Activated T-cell treated with anti-CD3 and anti-CD28 coated beads for 48 hours (primary cell): ENCODE measurements at regions not wholly inside any gene's neighbourhood (a gene's known extent, or its start where the extent isn't known, plus 50 kb on each side); places are given as distances from the start of the nearest gene placed in this dataset.

ENCODE experiments used
- DNase-seq: peaks from one replicate; pipeline ENCODE4 v3.0.0-alpha.2; 2020; ENCODE audit warnings: low read depth

DNA sequence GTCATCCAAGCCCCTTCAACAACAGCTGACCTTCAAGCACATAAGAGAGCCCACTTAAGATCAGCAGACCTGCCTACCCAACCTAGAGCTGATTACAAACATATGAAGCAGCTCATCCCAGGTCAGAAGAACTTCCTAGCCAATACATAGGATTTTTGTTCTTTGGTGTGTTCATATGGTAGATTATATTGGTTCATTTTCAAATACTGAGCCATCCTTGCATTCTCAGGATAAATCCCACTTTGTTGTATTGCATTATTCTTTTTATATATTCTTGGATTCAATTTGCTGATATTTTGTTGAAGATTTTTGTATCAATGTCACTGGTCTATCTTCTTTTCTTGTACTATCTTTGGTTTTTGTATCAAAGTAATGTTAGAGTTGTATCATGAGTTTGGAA lies 107.3 kb upstream of the STT3B start:
- DNase-seq: no peak

DNA sequence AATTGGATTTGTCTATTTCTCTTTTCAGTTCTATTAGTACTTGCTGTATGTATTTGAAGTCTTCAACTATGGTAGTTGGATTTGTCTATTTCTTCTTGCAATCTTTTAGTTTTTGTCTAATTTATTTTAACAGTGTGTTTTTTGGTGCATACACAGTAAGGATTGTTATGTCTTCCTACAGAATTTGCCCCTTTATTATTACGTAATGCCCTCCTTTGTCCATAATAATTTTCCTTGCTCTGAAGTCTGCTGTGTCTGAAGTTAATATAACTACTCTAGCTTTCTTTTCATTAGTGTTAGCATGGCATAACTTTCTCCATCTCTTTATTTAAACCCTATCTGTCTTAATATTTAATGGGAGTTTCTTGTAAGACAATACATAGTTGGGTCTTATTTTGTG lies 105.1 kb upstream of the STT3B start:
- no peak for DNase-seq

DNA sequence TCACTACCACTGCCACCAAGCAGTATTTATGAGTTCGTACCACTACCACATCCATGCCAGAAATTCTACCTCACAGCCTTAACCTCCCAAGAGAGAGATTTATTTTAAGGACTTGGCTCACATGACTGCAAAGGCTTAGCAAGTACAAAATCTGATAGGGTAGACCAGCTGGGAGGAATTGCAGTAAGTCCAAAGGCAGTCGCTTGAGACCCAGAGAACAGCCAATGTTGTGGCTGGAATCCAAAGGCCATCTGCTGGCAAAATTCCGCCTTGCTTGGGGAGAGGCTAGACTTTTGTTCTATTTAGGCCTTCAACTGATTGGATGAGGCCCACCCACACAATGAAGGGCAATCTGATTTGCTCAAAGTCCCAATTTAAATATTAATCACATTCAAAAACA lies 101.4 kb upstream of the STT3B start:
- DNase-seq: no peak

DNA sequence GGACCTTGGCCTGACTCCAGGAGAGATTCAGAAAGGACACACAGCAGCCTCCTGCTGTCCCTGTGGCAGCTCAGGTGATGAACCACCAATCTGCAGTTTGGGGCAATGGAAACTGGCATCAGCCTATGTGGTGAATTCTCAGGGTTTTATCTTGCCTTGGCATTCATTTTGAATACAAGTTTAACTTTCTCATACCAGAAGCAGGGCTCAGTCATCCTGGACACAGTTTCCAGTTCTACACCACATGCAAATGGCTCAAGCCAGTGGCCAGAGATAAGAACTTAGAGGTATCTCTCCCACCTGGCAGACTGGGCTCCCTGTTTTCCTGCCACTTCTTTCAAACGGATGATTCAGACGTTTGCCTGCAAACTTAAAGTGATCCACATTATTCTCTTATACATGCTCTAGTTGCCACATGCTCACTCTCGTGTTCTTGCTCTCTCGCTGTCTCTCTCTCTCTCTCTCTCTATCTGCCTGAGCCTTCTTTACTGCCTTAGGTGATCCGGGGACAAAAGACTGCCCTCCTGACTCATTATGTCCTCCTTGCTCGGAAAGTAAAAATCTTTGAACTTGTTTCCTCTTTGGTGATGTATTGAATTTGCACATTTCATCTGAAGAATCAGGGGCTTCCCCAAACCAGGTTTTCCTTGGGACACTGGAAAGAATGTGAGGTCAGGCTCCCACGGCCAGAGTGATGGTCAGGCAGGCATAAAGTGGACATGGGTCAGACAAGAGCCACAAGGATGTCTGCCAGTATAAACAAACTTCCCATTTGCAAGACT lies 99.6 kb upstream of the STT3B start:
- DNase-seq: no peak

DNA sequence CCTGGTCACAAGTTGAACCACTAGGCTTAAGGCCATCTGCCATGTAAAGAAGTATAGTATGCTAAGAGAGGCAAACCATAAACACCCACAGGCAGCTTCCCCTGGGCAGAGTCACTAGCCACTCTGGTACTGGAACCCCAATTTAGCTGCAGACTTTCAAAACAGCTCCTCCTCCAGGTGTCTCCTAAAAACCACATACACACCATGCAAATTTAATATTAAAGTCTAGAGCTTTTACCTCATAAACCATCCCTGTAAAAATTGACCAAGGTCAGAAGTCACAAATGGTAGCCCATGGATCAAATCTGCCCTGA lies 99.1 kb upstream of the STT3B start:
- DNase-seq: no peak

DNA sequence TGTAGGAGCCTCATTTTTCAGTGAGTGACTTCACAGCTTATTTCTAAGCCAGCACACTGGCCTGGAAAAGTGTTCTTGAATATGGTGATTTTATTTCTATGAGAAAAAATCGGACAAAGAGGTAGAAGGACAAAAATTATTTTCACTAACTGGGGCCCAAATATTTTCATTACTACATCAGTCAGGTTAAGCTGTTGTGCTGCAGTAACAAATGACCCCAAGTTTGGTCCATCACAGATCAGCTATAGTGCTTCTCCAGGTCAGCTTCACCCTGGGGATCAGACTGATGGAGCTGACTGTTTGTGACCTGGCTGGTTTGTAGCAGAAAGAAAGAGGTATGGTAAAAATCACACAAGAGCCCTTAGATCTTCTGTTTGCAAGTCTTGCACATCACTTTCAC lies 97.9 kb upstream of the STT3B start:
- no peak for DNase-seq

DNA sequence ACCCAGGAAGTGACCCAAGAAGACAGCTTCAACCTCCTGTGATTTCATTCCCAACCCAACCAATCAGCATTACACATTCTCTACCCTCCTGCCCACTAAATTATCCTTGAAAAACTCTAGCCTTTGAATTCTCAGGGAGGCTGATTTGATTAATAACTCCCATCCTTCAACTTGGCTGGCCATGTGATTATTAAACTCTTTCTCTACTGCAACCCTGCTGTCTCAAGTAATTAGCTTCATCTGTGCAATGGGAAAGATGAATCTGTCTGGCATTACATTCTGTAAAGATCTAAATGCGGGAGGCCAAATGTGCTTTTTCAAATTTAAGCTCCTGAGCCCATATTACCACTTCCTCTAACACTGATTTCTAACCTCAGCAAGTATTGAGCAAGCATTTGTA lies 95.9 kb upstream of the STT3B start:
- DNase-seq: no peak

DNA sequence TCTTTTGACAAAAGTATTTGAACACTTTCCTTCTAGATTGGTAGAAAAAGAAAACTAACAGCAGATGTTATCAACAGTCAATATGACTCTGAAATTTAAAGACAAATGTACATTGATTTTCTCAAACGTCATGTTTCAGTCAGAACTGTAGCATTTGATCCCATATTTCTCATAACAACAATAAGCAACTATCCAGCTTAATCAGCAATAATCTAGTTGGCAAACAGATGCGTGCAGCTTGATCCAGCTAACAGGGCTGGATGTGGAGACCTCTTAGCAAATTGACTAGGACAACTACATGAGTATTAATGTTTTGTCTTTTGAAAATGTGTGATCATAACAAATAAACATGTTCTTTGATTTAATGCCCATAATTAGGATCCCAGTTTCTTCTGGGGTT lies 94.0 kb upstream of the STT3B start:
- no peak for DNase-seq

DNA sequence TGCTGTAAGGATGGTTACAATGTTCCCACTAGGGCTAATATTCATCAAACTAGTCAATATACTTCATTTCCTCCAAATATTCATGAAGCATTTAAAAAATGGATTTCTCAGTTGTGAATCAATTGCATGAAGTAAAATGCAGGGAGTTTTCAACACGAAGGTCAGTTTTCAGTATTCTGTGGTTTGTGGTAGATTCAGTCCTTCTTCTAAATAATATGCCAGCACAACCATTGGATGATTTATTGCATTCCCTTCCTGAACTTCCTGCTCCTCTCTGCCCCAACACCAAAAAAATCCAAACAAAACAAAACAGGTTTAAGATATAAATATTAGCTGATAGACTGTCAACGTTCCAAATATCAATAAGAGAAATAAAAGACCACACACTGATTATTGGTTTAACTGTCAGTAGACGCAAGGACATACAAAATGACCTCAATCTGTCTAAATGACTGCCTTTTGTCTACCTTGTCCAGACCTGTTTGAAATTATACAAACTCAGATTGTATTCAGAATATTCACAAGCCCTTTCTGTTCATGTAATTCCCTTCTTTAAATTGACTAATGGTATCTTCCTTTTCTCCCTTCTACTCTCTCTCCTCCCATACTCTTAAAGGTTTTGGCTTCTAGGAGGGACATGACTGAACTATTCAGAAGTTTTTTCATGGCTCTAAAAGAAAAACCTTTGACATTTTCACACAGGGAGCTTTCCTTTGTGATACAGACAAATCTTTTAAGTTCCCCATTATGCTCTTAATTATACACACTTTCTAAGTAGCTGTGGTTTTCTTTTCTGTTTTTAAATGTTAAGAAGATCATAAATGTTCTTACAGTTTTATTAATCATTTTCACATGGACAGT lies 92.6 kb upstream of the STT3B start:
- no peak for DNase-seq

DNA sequence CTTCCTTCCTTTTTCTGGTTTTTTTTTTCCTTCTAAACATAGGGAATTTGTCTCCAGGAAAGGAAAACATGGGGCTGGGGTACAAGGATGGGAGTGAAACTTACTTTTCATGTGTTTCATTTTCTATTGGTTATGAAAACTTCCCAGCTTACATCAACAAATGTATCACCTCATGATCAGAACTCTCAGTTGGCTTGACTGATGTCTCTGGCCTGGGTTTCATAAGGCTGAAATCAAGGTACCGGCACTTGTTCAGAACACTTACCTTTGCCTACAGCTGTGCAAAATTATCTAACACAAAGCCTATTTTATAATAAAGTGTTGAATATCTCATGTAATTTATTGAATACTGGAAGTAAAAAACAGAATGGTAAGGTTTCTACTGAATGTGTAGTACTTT lies 91.8 kb upstream of the STT3B start:
- DNase-seq: no peak

DNA sequence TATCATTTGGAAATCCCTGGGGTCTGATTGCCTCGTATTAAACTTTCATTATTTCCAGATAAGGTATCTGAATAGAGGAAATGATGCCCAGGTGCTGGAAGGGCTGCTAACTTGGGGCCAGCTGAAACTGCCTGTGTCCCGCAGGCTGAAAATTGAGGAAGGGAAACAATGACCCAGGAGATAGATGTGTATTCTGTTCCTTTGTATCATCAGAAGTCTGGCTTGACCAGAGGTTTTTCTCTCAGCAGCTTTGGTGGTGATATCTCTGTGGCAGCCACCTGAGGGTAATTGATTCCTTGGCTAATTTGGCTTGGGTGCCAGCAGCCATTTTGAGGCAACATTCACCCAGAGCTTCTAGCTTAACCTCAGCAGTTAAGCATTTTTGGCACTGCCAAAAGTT lies 90.0 kb upstream of the STT3B start:
- no peak for DNase-seq

DNA sequence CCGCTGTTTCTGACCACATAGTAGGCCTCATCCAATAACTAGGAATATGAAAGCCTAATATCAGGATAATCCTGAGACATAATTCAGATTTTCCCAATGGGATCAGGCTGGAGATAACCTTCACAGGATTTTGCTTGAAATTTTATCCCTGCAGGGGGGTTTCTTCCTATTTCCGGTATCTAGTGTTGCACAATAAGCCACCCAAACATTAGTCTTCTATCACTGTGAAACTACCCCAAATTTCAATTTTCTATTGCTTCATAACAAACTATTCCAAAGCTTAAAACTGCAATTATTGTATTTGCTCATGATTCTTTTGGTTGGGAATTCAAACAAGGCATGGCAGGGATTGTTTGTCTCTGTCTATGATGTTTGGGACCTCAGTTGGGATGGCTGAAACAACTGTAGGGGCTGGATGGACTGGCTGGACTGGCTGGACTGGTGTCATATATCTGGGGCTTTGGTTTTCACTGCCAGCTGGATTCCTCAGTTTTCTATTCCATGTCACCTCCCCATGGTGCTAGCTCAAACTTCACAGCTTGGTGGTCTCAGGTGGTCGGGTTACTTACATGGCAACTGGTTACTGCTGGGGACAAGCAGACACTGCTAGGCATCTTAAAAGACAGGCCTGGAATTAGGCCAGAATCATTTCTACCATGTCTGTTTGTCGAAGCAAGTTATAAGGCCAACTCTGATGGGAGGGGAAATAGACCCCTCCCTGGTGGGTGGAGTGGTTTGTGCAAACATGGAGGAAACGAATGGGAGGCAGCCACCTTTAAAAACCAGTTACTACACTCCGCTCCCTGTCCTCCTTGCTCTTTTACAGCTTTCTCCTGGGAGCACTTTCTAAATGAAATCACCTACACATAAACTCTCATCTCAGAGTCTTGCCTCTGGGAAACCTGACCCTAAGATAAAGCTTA lies 88.2 kb upstream of the STT3B start:
- no peak for DNase-seq

DNA sequence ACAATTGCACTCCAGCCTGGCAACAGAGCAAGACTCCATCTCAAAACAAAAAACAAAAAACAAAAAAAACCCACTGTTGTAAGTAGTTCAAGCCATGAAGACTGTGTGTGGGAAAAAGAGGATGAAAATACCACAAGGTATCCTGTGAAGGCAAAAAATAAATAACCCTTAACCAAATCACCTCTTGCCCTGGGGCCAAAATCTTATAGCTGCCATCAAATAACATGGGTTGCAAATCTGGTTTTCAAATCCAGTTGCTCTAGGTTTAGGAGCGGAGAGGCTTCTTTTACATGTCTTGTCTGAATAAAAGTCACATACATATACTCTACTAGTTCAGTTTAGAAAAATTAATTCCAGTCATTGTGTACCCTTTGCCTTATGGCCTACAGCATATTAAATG lies 87.0 kb upstream of the STT3B start:
- no peak for DNase-seq

DNA sequence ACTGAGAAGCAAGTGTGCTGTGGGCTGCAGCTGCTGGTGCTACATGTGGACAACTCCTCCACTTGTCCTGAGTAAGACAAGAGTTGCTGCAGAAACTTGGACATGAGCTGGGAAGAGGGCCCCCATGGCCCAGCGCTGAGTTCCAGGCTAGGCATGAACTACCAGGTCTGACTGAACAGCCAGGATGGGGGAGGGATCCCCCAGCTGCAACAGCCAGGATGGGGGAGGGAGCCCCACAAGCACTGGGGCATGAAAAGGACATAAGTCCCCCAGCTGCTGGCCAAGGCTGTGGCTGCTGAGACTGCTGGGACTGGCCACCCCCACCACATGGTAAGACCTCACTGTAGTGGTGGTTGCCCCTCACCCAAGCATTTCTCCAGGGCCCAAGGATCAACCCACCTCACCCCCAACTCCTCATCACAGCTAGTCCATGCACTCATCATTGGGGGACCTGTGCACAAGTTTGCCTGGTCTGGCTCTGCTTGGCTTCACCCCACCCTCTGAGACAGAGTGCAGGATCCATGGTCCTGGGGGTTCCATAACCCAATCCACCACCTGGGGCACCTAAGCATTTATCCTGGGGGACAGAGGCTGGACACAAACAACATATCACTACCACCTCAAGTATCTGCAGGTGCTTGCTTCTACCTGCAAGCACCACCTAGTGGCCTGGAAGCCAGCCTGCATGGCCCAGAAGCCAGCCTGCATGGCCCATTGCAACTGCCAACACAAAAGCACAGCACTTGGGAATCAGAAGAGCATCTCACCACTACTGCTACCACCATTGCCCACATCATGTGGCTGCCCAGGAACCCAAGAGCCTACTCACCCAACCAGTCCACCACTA lies 84.5 kb upstream of the STT3B start:
- no peak for DNase-seq

DNA sequence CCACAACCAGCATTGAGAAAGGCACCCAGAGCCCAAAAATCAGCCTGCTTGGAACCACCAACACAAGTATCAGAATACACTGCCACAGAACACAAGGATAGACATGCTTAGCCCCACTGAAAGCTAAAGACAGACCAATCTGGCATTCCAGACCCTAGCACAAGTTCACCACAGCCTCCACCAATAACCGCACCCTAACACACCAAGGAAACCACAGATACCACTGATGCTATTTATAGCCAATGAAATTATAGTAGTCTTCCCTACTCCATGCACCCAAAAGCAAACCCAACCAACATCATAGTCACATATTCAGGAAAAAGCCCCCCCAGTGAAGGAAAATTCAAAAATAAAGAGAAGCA lies 83.9 kb upstream of the STT3B start:
- no peak for DNase-seq

DNA sequence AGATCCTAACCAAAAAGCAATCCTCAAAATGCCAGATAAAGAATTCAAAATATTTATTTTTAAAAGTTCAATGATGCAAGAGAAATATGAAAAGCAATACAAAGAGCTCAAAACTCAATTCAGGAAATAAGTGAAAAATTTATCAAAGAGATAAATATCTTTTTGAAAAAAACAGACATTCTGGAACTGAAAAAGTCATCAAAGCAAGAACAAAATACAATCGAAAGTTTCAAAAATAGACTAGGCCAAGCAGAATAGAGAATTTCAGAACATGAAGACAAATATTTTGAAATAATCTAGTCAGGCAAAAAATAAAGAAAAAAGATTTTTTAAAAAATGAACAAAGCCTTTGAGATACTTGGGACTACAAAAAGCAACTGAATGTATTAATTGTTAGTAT lies 83.4 kb upstream of the STT3B start:
- no peak for DNase-seq

DNA sequence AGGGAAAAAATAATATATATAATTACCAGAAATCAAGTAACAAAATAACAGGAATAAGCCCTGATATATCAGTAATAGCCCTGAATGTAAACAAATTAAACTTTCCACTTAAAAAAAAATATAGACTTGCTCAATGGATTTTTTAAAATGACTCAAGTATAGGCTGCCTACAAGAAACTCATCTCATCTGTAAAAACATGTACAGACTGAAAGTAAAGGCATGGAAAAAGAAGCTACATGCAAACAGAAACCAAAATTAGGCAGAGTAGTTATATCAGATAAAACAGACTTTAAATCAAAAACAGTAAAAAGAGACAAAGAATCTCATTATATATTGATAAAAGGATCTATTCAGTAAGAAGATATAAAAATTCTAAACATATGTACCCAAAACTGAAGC lies 82.4 kb upstream of the STT3B start:
- no peak for DNase-seq

DNA sequence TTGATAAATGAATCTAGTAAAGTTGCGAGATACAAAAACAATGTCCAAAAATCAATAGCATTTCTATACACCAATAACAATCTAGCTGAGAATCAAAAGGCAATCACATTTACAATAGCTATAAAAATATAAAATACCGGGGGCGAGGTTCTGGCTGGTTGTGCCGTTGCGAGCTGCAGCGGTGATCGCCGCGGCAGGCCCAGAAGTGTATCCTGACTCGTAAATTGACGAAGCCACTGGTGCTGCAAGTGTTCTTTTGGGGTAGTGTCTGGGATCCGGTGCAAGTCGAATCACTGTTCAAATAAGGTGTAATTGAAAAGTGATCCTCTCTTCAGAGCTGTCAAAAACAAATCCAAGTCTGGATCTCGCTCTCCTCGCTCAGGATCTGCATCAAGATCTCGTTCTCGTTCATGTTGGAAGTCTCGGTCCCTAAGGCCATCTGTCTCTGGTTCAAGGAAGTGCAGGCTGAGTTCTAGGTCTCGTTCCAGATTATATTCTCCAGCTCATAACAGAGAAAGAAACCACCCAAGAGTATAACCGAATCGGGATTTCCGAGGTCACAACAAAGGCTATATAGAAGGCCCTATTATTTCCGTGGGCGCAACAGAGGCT lies 80.1 kb upstream of the STT3B start:
- DNase-seq: no peak

DNA sequence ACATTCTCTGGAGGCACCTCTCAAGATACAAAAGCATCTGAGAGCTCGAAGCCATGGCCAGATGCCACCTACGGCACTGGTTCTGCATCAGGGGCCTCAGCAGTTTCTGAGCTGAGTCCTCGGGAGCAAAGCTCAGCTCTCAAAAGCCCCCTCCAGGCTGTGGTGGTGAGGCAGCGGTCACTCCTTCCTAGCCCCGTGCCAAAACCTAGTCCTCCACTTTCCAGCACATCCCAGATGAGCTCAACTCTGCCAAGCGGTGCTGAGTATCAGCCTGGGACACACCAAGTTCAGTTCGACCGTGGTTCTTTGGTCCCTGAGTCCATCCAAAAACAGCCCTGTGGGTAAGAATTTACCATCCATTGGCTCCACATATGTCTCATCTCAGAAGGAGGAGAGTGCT lies 79.3 kb upstream of the STT3B start:
- no peak for DNase-seq

DNA sequence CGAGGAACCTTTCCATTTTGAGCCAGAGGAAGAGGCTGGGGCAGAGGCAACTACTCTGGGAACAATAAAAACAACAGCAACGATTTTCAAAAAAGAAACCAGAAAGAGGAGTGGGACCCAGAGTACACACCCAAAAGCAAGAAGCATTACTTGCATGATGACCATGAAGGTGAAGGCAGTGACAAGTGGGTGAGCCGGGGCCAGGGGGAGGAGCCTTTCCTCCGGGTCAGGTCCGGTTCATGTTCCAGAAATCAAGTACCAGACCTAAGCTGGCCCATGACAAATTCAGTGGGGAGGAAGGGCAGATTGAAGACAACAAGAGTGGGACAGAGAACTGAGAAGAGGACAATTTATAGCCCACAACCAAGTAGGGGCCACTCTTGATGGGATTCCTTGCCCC lies 77.2 kb upstream of the STT3B start:
- no peak for DNase-seq

DNA sequence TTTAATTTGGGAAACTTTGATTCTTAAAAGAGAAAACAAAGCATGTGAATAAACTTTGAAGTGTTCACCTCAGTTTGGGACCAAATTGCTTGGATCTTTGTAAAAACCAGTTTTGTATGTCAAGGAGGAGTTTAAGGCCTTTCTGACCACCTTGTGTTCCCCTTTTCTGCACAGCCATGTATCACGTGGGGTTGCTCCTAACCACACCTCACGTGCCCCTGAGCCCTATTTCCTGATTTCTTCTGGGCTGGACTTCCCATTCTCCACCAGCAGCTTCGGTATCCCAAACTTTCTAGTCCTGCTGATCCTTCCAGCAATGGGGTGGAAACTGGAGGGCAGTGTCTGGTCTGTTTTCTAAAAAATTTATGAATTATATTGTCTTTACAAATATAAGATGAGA lies 76.4 kb upstream of the STT3B start:
- DNase-seq: no peak

DNA sequence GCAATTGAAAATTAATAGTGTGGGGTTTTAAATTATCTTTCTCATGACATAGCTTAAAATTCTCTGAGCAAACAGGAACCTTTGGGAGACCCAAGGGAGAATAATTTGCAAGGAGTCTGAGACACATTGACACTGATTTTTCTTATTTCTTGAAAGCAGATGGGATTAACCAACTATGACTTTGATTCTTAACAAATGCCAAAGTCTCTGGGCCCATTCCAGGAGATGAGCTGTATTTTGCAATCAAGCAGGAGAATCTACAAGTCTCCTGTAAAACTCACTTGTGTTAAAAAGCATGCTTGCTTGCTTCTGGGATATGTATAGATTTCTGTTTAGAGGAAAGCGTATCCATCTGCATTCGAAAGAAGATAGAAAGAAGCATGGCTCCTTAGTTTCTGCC lies 71.3 kb upstream of the STT3B start:
- no peak for DNase-seq
